GM18858 (cell line): ENCODE measurements at regions not wholly inside any gene's neighbourhood (a gene's known extent, or its start where the extent isn't known, plus 50 kb on each side); places are given as distances from the start of the nearest gene placed in this dataset.
A peak's percentile ranks its signal among the peaks of the same experiment; 100 is the strongest.

Experiments
- ATAC-seq: cut with Tn5 transposase; IDR thresholded peaks from one replicate; pipeline ENCODE4 v1.9.1; 2021; ENCODE audit not compliant: unreplicated experiment

DNA sequence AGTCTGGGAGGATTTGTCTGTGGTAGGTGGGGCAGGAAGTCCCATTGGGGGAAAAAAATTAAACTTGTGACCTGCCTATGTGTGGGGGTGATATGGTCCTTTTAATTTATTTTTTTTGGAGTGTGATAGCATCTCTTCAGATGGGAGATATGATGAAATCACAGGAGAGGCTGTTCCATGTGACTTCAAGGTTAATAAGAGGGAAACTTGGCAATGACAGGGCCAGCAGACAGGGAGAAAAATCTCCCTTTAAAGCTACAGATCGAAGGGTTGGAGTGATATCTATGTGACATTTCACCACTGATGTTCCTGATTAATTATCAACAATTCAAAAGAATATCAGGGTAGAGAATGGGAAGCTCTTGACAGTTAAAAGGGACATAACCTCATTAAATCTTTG is 886.9 kb downstream of the TUSC7 start:
- no peak for ATAC-seq

DNA sequence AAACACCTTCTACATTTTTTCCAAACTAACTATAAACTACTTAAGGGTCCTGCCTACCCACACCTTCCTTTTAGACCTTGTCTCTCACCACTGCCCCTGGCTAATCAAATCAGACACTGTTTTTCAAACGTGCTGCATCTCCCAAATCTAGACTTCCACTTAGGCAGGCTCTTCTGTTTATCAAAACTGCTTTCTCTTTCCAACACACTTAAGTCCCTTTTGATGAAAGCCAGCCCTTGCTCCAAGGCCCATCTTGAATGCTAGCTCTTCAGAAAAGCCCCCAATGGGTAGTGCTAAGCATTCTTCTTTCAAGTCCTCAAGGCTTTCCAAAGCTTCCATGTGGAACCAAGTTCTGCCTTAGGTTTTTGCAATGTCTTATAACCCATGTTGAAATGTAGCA is 888.3 kb downstream of the TUSC7 start:
- no peak for ATAC-seq

DNA sequence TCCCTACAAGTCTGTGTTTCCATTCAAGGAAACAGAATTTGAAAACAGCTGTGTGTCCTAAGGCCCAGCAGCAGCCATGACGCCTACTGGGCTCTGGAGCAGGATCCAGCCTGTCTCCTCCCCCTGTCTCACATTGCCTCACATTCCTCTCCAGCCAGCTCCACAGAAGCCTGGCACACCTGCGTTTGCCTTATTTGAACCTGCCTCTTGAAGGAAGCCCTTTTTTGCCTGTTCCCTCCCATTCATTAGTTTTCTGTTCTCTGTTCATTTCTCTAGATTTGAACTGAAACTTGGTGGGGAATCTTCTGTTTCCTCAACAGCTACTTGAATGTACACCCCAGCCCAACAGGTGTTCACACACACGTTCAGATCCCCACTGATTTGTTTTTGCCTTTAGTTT is 890.5 kb downstream of the TUSC7 start:
- ATAC-seq: peak; percentile 54

DNA sequence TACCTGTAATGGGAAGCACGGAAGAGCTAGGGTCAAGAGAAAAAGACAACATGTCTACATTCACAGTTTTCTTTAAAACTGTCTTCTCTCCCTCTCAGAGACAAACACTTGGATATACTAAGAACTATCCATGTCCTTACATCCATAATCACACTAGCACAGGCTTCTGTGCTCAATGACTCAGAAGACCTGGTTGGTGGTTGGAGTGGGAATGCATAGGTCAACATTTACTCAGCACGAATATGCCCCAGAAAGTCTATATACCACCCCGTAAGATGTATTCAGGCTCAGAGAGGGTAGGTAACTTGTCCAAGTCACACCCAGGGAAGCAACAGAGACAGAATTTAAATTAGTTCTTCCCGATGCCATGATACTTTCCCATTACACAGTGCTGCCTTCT is 891.1 kb downstream of the TUSC7 start:
- ATAC-seq: no peak

DNA sequence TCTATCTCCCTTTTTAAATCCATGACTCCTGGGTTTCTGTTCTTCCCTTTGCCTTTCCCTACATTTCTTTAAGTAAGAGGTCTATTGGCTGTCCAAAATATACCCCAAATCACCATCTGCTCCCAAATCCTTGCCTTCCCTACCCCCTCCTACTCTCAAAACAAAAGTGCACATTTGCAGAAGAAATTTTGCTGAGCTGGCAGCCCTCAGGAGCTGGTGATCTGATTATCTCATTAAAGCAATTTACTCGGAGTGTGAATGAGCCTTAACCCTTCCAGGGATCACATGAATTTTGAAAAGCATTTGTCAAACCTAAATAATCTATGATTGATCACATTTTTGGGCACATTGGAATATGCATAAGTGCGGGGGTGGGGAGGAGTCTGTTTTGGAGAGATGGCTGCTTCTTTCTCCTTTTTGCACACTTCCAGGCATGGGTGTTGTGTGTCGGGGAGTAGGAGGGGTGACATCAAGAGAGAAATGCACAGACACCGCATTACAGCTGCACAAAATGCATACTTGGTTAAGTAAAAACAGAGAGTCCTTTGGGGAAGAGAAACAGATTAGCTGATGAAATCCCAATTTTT is 892.6 kb downstream of the TUSC7 start:
- ATAC-seq: no peak

DNA sequence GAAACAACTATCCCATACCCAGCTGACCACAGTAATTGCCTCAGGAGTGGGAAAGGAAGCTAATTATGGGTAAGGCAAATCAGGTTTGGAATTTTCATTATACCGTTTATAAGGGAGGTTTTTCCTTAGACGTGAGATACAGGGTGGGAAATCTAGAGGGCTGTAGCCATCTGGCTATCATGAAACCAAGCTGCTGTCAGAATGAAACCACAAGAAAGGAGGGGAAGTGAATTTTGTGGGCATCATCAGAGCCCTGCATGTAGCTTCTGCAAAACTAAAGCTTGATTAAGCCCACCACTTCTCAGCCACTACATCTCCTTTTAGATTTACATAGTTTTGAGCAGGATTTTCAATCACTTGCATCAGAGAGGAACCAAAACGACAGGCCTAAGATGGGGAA is 893.5 kb downstream of the TUSC7 start:
- peak; percentile 68 for ATAC-seq

DNA sequence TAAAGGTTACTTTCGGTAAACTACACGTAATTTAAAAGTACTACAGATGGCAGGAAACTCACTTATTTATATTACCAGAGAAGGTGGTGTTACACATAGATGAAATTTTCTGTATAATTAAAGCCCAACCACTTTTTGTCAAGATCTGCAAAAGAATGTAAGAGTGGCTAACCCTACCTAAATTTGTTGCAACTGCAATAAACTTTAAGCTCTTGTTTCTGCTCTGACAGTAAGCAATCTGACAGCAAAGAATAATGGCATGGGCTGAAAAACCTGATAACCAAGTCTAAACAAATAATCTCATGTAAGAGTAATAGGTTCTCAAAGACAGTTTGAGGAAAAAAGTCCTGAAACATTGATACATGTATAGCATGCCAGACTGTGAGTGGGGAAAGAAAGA is 897.3 kb downstream of the TUSC7 start:
- ATAC-seq: no peak

DNA sequence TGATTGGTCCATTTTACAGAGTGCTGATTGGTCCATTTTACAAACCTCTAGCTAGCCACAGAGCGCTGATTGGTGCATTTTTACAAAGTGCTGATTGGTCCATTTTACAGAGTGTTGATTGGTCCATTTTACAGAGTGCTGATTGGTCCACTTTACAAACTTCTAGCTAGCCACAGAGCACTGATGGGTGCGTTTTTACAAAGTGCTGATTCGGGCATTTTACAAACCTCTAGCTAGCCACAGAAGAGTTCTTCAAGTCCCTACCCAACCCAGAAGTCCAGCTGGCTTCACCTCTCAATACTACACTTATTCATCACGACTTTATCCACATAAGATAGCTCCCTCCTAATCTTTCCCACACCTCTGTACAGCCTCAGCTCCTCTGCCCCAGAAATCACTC is 899.8 kb downstream of the TUSC7 start:
- ATAC-seq: no peak

DNA sequence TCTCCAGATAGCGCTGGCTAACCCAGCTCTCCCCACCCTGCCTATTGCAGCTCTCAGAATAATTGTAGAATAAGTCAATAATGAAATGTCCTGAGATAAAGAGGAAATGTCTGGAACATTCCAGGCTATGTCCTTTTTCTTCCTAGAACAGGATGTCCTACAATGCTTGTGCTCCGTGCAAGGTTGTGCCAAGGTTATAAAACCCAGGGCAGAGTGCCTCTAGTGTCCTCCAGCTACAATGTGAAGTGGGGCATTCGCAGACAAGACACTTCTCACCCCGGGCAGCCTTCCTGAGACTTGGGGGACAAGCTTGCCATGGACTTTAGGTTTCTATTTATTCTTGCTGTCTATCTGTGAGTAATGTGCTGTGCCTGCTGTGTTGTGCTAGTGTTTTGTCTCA is 900.6 kb downstream of the TUSC7 start:
- ATAC-seq: no peak

DNA sequence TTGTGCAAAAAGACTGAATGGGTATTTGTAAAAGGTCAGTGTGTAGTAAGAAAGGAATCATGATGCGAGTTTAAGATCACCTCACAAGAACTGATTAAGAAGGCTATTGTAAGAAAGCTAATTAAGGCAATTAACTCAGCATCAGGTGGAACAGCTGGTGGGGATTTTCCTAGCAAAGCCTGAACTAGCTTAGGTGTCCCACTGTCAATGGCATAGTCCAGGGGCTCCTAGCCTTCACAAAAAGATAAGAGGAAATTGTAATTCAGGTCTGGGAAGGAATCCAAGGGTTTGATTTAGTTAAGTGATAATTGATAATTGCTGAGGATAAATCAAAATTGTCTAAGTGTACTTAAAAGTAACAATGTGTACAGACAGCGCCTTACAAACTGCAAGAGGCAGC is 901.6 kb downstream of the TUSC7 start:
- no peak for ATAC-seq

DNA sequence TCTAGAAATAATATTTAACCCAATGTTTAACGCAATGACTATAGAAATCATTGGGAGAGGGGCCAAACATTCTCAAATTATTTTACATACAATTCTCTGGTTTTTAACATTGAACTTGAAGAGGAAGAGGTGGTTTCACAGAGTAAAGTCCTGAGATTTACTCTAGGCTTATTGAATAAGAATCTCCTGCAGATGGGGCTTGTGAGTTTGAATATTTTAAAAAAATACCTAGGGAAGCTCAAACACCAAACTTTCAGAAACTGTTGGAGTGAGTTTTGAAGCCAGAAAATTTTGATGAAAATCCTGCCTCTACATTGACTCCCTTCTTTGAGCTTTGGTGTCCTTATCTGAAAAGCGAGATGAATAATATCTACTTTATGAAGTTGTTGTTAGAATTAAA is 906.6 kb downstream of the TUSC7 start:
- no peak for ATAC-seq

DNA sequence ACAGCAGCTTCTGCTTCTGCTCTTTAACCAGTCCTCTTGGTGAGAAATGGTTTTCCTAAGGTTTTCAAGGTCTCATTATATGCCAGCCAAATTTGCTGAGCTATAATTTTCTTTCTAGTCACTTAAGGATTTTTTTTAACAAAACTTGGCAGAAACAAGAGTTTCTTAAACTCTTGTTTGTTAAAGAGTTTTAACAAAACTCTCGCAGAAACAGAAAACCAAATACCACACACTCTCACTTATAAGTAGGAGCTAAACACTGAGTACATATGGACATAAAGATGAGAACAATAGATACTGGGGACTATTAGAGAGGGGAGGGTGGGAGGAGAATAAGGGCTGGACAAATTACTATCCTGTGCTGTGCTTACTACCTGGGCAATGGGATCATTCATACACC is 908.3 kb downstream of the TUSC7 start:
- ATAC-seq: no peak

DNA sequence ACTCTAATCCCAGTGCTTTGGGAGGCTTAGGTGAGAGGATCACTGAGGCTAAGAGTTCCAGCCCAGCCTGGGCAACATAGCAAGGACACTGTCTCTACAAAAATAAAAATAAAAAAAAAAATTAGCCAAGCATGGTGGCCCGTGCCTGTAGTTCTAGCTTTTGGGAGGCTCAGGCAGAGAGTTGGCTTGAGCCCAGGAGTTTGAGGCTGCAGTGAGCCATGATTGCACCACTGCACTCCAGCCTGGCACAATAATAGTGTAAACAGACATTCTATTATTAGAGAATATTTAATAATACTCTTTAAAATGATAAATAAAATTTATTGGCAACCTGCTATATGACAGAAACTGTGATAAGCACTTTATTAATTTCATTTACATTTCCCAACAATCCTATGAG is 908.9 kb downstream of the TUSC7 start:
- ATAC-seq: no peak

DNA sequence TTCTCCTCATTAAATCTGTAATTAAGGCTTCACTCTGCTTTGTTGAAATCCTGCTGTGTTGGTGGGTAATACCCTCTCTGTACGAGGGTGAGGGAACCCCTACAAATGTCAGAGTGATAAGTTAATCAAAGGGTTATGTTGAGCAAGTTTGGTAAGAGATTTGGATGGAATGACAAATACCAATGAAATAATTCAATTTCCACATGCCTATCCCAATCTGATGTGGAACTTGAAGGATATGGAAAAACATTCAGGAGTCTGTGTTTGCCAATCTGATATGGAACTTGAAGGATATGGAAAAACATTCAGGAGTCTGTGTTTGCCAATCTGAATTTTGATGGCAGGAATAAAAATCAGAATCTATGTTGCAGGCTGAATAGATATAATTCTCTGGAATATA is 910.2 kb downstream of the TUSC7 start:
- no peak for ATAC-seq

DNA sequence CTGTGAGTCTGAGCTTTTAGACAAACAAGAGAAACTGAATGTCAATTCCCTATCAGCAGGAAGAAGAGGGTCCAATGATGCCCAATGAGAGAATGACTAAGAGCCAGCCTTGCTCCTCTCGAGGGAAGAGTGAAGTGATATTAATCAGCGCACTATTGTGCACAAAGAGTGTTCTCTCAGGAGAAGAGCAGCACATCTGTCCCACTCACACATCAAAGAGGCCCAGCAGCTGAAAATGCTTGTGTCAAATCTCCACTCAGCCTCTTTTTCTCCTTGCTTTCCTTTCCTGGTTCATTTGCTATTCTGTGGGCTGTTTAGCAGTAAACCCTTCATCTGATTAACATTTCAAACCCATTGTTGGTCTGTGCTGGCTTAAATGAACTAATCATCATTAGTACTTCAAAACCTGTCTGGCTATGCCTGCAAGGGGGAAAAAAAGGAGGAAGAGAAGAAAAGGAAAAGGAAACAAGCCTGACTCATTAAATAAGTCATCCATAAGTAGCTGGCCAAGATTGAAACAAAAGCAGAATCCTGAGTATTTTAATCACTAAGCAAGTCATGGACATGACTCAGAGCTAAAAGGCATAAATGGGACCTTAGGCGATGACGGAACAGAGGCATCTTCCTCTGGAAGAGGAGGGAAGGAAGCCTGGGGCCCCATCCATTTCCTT is 912.7 kb downstream of the TUSC7 start:
- ATAC-seq: no peak

DNA sequence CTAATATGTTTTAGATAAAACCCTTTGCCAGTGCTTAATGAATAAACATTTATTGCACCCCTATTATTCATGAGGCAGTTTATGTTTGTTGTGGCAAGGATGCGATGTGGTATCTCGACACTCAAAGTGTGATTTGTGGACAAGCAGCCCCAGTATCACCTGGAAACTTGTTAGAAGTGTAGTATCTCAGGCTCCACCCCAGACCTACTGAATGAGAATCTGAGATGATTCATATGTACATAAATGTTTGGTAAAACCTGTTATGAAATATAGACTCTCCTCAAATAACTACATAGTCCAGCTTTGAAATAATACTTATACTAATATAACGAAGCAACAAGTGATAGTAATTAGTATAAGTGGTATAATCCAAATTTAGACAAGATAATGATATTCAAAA is 914.8 kb downstream of the TUSC7 start:
- no peak for ATAC-seq

DNA sequence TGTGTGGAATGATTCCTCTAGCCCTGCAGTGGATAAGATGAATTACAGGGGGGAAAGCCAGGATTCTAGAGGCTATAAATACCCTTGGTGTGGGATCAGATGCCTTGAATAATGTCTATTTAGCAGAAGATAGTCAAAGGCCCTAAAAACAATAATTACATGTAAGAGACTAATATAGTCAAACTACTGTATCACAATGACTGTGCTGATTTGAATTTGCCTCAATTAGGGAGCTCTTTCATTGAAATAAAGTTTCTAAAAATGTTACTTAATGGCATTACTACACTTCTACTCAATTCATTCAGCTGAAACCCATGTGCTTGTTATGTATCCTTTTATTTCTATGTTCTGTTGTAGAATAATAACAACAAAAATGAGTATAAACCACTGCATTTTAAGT is 915.6 kb downstream of the TUSC7 start:
- no peak for ATAC-seq

DNA sequence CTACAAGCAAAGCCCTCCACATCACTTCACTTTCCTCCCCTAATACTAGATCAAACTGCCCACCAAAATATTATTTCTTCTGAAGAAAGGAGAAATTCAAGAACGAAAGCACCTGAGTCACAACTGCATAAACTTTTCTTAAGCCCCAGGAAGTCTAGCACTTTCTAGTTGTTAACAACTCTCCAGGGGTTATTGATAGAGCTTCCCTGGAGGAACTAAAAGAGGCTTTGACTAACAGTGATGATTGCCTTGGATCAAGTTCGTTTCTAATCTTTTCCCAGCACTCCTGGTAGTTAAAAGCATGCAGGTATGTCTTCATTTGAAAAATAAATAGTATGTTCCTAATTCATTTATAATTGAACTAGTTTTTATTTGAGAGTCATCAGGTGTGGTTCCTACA is 917.0 kb downstream of the TUSC7 start:
- ATAC-seq: no peak

DNA sequence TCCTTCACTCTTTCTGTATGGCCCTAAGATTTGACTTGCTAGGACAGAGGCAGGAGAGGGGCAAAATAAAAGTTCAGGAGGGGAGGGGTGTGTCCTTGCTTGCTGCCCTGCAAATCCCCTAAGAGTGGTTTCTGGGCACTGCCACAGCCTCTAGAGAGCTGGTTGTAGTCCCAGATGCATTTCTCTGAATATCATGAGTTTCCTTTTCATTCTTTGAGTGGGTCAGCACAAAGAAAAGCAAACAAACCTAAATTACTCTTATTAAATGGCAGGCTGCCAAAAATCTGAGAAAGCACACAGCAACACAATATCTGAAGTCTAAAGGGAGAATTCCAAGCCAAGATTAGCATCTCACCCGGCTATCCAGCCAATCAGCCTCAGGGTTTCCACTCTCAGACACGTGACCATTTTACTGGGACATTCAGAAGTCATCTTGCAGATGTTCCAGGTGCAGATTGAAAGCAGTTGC is 919.3 kb downstream of the TUSC7 start:
- no peak for ATAC-seq

DNA sequence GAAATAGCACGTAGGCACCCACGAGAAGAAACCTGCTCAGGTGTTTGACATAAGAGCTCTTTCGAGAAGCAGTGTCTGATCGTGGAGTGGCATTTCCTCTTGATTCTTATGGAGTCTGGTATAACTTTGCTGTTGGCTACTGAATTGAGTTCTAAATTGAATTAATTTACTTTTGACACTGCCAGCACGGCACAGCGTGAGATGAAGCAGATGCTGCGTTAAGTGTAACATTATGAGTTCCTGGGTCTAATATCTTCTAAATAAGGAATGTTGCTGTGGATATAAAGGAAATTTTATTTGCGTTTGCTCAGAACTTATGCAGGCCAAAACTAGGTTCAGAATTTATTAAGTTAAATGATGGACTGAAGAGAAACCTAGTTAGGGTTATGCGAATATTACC is 919.9 kb downstream of the TUSC7 start:
- ATAC-seq: no peak

DNA sequence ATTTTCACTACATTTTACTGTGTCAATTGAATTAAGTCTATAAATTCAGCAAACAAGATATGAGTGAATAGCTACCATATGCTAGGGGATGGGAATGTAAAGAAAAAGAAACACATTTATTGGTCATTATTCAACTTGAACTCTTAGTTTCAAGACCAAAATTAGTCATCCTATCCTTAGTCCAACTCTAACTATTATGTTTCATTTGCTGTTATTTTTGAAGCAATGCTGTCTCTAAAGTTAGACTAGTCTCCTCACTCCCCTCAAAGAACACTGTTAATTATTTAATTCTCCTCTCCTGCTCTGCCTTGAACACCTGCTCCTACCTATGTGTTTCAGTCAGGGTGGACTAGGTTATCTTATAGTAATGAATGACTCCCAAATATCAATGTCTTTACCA is 920.9 kb downstream of the TUSC7 start:
- ATAC-seq: peak; percentile 60

DNA sequence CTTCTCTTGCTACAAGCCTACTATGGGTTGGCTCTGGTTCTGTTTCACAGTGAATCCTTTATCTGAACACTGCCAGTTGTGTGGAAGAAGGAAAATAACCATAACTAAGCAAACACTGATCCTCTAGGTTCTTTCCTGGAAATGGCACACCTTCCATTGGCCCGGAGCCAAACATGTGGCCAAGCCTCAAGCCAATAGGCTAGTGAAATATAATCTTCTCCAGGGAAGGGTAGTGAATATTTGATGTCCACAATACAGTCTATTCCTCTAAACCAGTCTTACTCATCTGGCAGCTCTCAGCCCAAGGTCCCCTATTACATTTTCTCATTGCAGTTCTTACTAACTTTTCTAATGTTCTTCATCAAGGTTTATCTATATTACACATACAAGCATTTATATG is 921.3 kb downstream of the TUSC7 start:
- ATAC-seq: no peak

DNA sequence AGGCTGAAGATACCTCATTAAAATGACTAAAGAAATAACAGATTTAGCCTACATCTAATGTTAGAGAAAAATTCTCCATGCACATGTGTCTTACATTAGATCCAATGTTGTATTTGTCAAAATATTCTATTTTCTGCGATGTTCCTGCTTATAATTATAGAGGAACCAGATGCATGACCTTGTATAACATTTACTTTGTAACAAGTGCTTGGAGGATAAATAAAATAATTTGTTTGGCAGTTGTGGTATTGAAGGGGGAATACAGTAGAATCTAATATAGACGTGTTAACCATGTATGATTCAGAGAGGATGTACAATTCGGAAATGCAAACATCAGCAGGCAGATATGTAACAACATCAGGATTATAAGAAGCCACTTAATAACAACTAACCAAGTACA is 922.2 kb downstream of the TUSC7 start:
- no peak for ATAC-seq
